GM13977 (cell line): ENCODE measurements at regions not wholly inside any gene's neighbourhood (a gene's known extent, or its start where the extent isn't known, plus 50 kb on each side); places are given as distances from the start of the nearest gene placed in this dataset.

Experiments used
- DNase-seq: peaks from one replicate; pipeline ENCODE4 v3.0.0; 2012; ENCODE audit warnings: low spot score
- in situ Hi-C: fragments of 300-500 bp; cut with MboI; formaldehyde crosslinking; loops from one replicate; pipeline ENCODE4 v1.12.0; 2022; ENCODE audit warnings: low sequenced_read_pairs, low pct_unique_long_range_greater_than_20kb, mixed read lengths, inconsistent platforms; ENCODE audit not compliant: unreplicated experiment
- TF ChIP-seq, protein P1 (sequence below): IDR thresholded peaks from 2 replicates; pipeline ENCODE4 v1.5.1; 2012; ENCODE audit warnings: mild to moderate bottlenecking, control low read depth; ENCODE audit not compliant: insufficient read depth; ENCODE audit errors: extremely low read depth, missing control alignments

DNA sequence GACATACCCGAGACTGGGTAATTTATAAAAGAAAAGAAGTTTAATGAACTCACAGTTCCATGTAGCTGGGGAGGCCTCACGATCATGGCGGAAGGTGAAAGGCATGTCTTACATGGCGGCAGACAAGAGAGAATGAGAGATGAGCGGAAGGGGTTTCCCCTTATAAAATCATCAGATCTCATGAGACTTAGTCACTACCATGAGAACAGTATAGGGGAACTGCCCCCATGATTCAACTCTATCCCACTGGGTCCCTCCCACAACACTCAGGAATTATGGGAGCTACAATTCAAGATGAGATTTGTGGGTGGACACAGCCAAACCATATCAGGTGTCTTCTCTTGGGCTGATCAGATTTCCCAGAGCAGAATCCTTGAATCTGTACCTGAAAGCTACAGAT, 617.3 kb upstream of the ID2 start:
- TF ChIP-seq, protein P1, sequence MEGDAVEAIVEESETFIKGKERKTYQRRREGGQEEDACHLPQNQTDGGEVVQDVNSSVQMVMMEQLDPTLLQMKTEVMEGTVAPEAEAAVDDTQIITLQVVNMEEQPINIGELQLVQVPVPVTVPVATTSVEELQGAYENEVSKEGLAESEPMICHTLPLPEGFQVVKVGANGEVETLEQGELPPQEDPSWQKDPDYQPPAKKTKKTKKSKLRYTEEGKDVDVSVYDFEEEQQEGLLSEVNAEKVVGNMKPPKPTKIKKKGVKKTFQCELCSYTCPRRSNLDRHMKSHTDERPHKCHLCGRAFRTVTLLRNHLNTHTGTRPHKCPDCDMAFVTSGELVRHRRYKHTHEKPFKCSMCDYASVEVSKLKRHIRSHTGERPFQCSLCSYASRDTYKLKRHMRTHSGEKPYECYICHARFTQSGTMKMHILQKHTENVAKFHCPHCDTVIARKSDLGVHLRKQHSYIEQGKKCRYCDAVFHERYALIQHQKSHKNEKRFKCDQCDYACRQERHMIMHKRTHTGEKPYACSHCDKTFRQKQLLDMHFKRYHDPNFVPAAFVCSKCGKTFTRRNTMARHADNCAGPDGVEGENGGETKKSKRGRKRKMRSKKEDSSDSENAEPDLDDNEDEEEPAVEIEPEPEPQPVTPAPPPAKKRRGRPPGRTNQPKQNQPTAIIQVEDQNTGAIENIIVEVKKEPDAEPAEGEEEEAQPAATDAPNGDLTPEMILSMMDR, result no peak
- in situ Hi-C loops, result no loop called here
- DNase-seq, result no peak

DNA sequence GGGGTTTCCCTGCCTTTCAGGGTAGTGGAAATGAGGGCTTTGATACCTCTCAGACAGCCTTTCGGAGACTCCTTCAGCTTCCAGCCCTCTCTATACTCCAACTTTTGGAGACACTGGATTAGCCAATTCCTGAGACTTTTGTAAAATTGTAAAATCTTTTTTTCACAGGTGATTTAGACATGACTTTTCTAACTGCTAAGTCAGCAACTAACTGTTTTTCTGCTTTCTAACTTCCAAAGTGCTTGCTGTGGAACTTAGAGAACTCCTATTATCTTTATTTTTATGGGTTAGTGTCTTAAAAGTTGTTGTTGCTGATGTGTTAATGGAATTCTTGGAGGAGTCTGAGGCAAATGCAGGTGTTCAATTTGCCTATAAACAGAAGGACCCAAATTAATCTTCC, 616.7 kb upstream of the ID2 start:
- in situ Hi-C loops, result no loop called here
- TF ChIP-seq, protein P1, result no peak
- no peak for DNase-seq

DNA sequence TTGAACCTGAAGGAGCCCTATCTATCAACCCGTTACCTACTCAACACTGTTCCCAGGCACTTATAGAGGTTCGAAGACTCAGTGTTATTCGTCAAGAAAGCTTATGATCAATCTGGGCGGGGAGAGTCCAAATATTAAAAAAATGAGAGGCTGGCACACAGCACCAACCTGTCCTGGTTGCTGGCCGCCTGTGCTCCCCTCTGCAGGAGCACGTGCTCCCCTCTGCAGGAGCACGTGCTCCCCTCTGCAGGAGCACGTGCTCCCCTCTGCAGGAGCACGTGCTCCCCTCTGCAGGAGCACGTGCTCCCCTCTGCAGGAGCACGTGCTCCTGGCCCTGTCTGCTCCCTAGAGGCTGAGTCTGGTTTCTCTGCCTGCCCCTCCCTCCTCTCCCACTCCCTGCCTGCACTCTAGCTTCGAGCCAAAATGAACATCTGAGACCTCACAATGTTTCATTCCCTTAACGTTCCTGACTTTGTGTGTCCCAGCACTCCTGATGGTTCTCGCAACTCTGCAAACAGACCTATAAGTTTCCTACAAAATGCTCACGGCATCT, 614.0 kb upstream of the ID2 start:
- TF ChIP-seq, protein P1, result no peak
- in situ Hi-C loops, result no loop called here
- DNase-seq, result no peak

DNA sequence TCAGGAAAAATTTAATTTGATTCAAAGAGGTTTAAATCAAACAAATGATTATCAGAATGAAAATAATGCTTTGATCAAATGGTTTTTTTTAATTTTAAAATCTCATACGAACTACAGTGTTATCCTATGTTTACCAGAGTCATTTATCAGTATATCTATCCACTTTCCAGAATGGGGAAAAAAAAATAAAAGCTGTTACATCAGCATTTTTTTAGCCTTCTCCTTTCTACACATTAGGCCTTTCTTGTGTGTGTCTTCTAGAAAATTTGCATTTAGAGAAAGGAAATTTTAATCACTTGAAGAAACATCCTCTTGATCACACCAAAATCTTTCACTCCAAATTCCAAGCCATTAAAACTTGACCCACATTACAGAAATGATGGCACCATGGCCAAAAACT, 608.9 kb upstream of the ID2 start:
- no peak for DNase-seq
- in situ Hi-C loops, result no loop called here

DNA sequence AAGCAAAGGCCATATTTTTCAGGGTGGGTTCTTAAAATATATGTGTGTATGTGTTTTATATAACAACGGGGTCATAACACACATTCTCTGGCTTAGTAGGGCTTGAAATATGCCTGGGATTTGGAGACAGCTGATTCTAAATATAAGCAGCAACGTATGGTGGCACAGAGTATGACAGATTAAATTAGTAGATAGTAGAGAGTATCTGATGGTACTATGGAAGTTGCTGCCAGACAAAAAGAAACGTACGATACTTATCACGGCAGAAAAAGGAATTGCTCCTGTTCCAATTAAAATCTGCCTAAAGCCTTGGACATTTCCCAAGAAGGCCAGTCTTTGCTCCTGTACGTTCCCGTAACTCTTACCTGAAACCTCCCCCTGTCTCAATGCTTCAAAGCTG, 607.9 kb upstream of the ID2 start:
- in situ Hi-C loops, result no loop called here
- TF ChIP-seq, protein P1, result no peak
- no peak for DNase-seq

More for the DNA sequence above, 608.9 kb upstream of the ID2 start:
- TF ChIP-seq, protein P1, result no peak

DNA sequence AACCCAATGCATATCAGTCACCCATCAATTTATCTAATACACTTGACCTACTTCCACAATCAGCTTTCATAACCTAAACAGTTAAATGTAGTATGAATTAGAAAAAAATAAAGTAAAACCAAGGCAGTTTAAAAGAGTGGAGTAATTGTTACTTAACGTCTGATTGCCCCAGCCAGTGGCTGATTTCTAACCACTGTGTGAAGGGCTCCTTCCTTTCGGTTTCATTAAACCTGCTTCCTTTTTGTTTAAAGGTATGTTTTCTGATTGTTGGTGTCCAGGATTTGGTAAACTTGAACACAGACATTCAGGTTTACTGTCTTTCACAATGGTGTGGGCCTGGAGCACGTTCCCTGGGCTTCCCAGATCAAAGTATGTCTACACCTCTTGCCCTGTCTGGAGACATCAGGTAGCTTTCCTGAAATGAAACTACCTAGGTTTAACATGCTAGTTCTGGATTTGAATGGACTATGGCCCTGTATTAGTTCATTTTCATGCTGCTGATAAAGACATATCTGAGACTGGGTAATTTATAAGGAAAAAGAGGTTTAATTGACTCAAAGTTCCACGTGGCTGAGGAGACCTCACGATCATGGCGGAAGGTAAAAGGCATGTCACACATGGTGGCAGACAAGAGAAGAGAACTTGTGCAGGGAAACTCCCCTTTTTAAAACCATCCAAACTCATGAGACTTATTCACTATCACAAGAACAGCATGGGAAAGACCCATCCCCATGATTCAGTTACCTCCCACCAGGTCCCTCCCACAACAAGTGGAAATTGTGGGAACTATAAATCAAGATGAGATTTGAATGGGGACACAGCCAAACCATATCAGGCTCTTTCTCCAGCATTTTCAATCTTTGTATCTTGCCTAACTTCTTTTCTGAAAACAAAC, 605.2 kb upstream of the ID2 start:
- DNase-seq, result no peak
- in situ Hi-C loops, result no loop called here
- TF ChIP-seq, protein P1, result no peak
